Activated naive CD4-positive, alpha-beta T cell treated with anti-CD3 and anti-CD28 coated beads for 36 hours (primary cell): ENCODE measurements at regions not wholly inside any gene's neighbourhood (a gene's known extent, or its start where the extent isn't known, plus 50 kb on each side); places are given as distances from the start of the nearest gene placed in this dataset.

Experiments used
- CTCF ChIA-PET: fragments of 350-600 bp; sonication (Branson Sonifier 250); formaldehyde crosslinking; loops from one replicate; lab custom pipeline; 2021; ENCODE audit warnings: antibody characterized with exemption; lab: Charles Lee
- DNase-seq: peaks from one replicate; pipeline ENCODE4 v3.0.0-alpha.2; 2020
- H3K27ac Mint-ChIP-seq: one replicate; pipeline ENCODE4 v1.8.0; 2021; ENCODE audit warnings: mild to moderate bottlenecking, mixed read lengths
- H3K27me3 Mint-ChIP-seq: one replicate; pipeline ENCODE4 v1.8.0; 2021; ENCODE audit warnings: low read depth, mixed read lengths
- H3K36me3 Mint-ChIP-seq: one replicate; pipeline ENCODE4 v1.8.0; 2021; ENCODE audit warnings: low read depth, mixed read lengths
- H3K4me1 Mint-ChIP-seq: one replicate; pipeline ENCODE4 v1.8.0; 2021; ENCODE audit warnings: low read depth, mixed read lengths
- H3K4me3 Mint-ChIP-seq: one replicate; pipeline ENCODE4 v1.8.0; 2021; ENCODE audit warnings: mild to moderate bottlenecking, moderate library complexity, mixed read lengths
- H3K9me3 Mint-ChIP-seq: one replicate; pipeline ENCODE4 v1.8.0; 2021; ENCODE audit warnings: mixed read lengths
- intact Hi-C: fragments of 100-400 bp; cut with micrococcal nuclease; formaldehyde crosslinking; loops from one replicate; pipeline ENCODE4 v1.15.1; 2023

GRCh38 chr18:74023220-74023619, 124.4 kb downstream of the FBXO15 start:
- Mint-ChIP-seq H3K4me1 (no peaks in the 10 kb centered on the region), H3K27ac (no peak overlapping the region), H3K9me3 (no peaks in the 10 kb centered on the region), H3K36me3 (no peaks in the 10 kb centered on the region), H3K27me3 (peaks cover 15% of the 10 kb centered on the region), H3K4me3 (no peak overlapping the region)
- no peak for DNase-seq
- CTCF ChIA-PET = no interaction called here
- intact Hi-C loops = no loop called here

- intact Hi-C loops = no loop called here
- H3K36me3 Mint-ChIP-seq = no peaks in the 10 kb centered on the region
- H3K27ac Mint-ChIP-seq = no peak overlapping the region
- CTCF ChIA-PET = no interaction called here
- H3K4me3 Mint-ChIP-seq = no peak overlapping the region
- DNase-seq = no peak
- no peaks in the 10 kb centered on the region for H3K4me1 Mint-ChIP-seq
- H3K27me3 Mint-ChIP-seq = peaks cover 16% of the 10 kb centered on the region
- no peaks in the 10 kb centered on the region for H3K9me3 Mint-ChIP-seq
These were observed 127.8 kb downstream of the FBXO15 start for GRCh38 chr18:74019864-74020263.

GRCh38 chr18:74013955-74014354, 133.7 kb downstream of the FBXO15 start:
- Mint-ChIP-seq H3K36me3 (no peaks in the 10 kb centered on the region), H3K4me3 (no peak overlapping the region), H3K27ac (no peak overlapping the region), H3K27me3 (peaks cover 2% of the 10 kb centered on the region), H3K9me3 (no peaks in the 10 kb centered on the region), H3K4me1 (no peaks in the 10 kb centered on the region)
- CTCF ChIA-PET = no interaction called here
- intact Hi-C loops = no loop called here
- DNase-seq = no peak

GRCh38 chr18:74012954-74013630, 134.5 kb downstream of the FBXO15 start:
- Mint-ChIP-seq H3K9me3 (no peaks in the 10 kb centered on the region), H3K36me3 (no peaks in the 10 kb centered on the region), H3K27ac (no peak overlapping the region), H3K4me1 (no peaks in the 10 kb centered on the region), H3K27me3 (peaks cover 2% of the 10 kb centered on the region), H3K4me3 (no peak overlapping the region)
- intact Hi-C loops = no loop called here
- DNase-seq = no peak
- CTCF ChIA-PET = no interaction called here

- no peaks in the 10 kb centered on the region for H3K27me3 Mint-ChIP-seq
- H3K4me3 Mint-ChIP-seq = no peak overlapping the region
- intact Hi-C loops = no loop called here
- H3K4me1 Mint-ChIP-seq = no peaks in the 10 kb centered on the region
- DNase-seq = no peak
- H3K36me3 Mint-ChIP-seq = no peaks in the 10 kb centered on the region
- H3K27ac Mint-ChIP-seq = no peak overlapping the region
- H3K9me3 Mint-ChIP-seq = no peaks in the 10 kb centered on the region
- CTCF ChIA-PET = no interaction called here
These were observed 141.5 kb downstream of the FBXO15 start for GRCh38 chr18:74006143-74006542.

GRCh38 chr18:74005320-74006109, 142.1 kb downstream of the FBXO15 start:
- no peaks in the 10 kb centered on the region for H3K27me3 Mint-ChIP-seq
- no peaks in the 10 kb centered on the region for H3K4me1 Mint-ChIP-seq
- peaks cover 2% of the 10 kb centered on the region for H3K9me3 Mint-ChIP-seq
- CTCF ChIA-PET = no interaction called here
- no peaks in the 10 kb centered on the region for H3K36me3 Mint-ChIP-seq
- no peak for DNase-seq
- H3K4me3 Mint-ChIP-seq = no peak overlapping the region
- H3K27ac Mint-ChIP-seq = no peak overlapping the region
- intact Hi-C loops = no loop called here

GRCh38 chr18:73992242-73993022, 155.2 kb downstream of the FBXO15 start:
- CTCF ChIA-PET = no interaction called here
- H3K4me1 Mint-ChIP-seq = no peaks in the 10 kb centered on the region

GRCh38 chr18:73991570-73991969, 156.1 kb downstream of the FBXO15 start:
- H3K27me3 Mint-ChIP-seq = peaks cover 6% of the 10 kb centered on the region
- no peak overlapping the region for H3K4me3 Mint-ChIP-seq
- no peak overlapping the region for H3K27ac Mint-ChIP-seq
- CTCF ChIA-PET = no interaction called here
- no peaks in the 10 kb centered on the region for H3K4me1 Mint-ChIP-seq
- no peak for DNase-seq
- peaks cover 6% of the 10 kb centered on the region for H3K9me3 Mint-ChIP-seq
- H3K36me3 Mint-ChIP-seq = peaks cover 2% of the 10 kb centered on the region
- intact Hi-C loops = no loop called here

More at GRCh38 chr18:73992242-73993022, 155.2 kb downstream of the FBXO15 start:
- Mint-ChIP-seq H3K4me3 (no peak overlapping the region), H3K27ac (no peak overlapping the region), H3K27me3 (peaks cover 8% of the 10 kb centered on the region), H3K36me3 (peaks cover 2% of the 10 kb centered on the region), H3K9me3 (peaks cover 7% of the 10 kb centered on the region)
- intact Hi-C loops = no loop called here
- no peak for DNase-seq

- intact Hi-C loops = no loop called here
- no peaks in the 10 kb centered on the region for H3K27me3 Mint-ChIP-seq
- CTCF ChIA-PET = no interaction called here
- no peaks in the 10 kb centered on the region for H3K4me1 Mint-ChIP-seq
- peaks cover 2% of the 10 kb centered on the region for H3K36me3 Mint-ChIP-seq
- no peak overlapping the region for H3K27ac Mint-ChIP-seq
- H3K9me3 Mint-ChIP-seq = peaks cover 6% of the 10 kb centered on the region
- no peak overlapping the region for H3K4me3 Mint-ChIP-seq
- no peak for DNase-seq
These were observed 157.4 kb downstream of the FBXO15 start for GRCh38 chr18:73990258-73990657.

- peaks cover 2% of the 10 kb centered on the region for H3K36me3 Mint-ChIP-seq
- no peaks in the 10 kb centered on the region for H3K4me1 Mint-ChIP-seq
- H3K27ac Mint-ChIP-seq = no peak overlapping the region
- no peaks in the 10 kb centered on the region for H3K27me3 Mint-ChIP-seq
- peaks cover 6% of the 10 kb centered on the region for H3K9me3 Mint-ChIP-seq
- CTCF ChIA-PET = no interaction called here
- intact Hi-C loops = no loop called here
- no peak overlapping the region for H3K4me3 Mint-ChIP-seq
- no peak for DNase-seq
These were observed 160.2 kb downstream of the FBXO15 start for GRCh38 chr18:73987247-73987980.

GRCh38 chr18:73986711-73987110, 160.9 kb downstream of the FBXO15 start:
- intact Hi-C loops = no loop called here
- peaks cover 6% of the 10 kb centered on the region for H3K9me3 Mint-ChIP-seq

More at GRCh38 chr18:73986711-73987110, 160.9 kb downstream of the FBXO15 start:
- DNase-seq = no peak
- Mint-ChIP-seq H3K36me3 (peaks cover 2% of the 10 kb centered on the region), H3K27me3 (no peaks in the 10 kb centered on the region), H3K27ac (no peak overlapping the region), H3K4me3 (no peak overlapping the region), H3K4me1 (no peaks in the 10 kb centered on the region)
- CTCF ChIA-PET = no interaction called here
